ENCODE measurements at regions not wholly inside any gene's neighbourhood (a gene's known extent, or its start where the extent isn't known, plus 50 kb on each side); places are given as distances from the start of the nearest gene placed in this dataset.

GRCh38 chr13:105952973-105953290 is 582.5 kb downstream of the EFNB2 start:
- H3K4me1 ChIP-seq (ENCODE audit: insufficient read depth, low read length), result peaks cover 3% of the 10 kb centered on the region
- no peaks in the 10 kb centered on the region for H3K9me3 ChIP-seq (ENCODE audit: control insufficient read depth, insufficient read depth, low read length)
- H3K9ac ChIP-seq (ENCODE audit: low read depth, low read length), result no peak overlapping the region
- H3K36me3 ChIP-seq (ENCODE audit: insufficient read depth, low read length), result no peaks in the 10 kb centered on the region

- no peaks in the 10 kb centered on the region for H3K9me3 ChIP-seq (ENCODE audit: control insufficient read depth, insufficient read depth, low read length)
- no peak overlapping the region for H3K9ac ChIP-seq (ENCODE audit: low read depth, low read length)
- peaks cover 5% of the 10 kb centered on the region for H3K4me1 ChIP-seq (ENCODE audit: insufficient read depth, low read length)
- no peaks in the 10 kb centered on the region for H3K36me3 ChIP-seq (ENCODE audit: insufficient read depth, low read length)
These were observed 583.1 kb downstream of the EFNB2 start for GRCh38 chr13:105952233-105952972.

- peaks cover 5% of the 10 kb centered on the region for H3K4me1 ChIP-seq (ENCODE audit: insufficient read depth, low read length)
- peaks cover 4% of the 10 kb centered on the region; the same call in 1 of the 2 replicates for H3K9me3 ChIP-seq (ENCODE audit: control insufficient read depth, insufficient read depth, low read length)
- H3K36me3 ChIP-seq (ENCODE audit: insufficient read depth, low read length), result no peaks in the 10 kb centered on the region
- H3K9ac ChIP-seq (ENCODE audit: low read depth, low read length), result no peak overlapping the region
These were observed 587.3 kb downstream of the EFNB2 start for GRCh38 chr13:105948143-105948542.

GRCh38 chr13:105940882-105941281 is 594.6 kb downstream of the EFNB2 start:
- Histone ChIP-seq H3K36me3 (ENCODE audit: insufficient read depth, low read length) (no peaks in the 10 kb centered on the region), H3K9ac (ENCODE audit: low read depth, low read length) (no peak overlapping the region), H3K9me3 (ENCODE audit: control insufficient read depth, insufficient read depth, low read length) (peaks cover 4% of the 10 kb centered on the region; the same call in 1 of the 2 replicates), H3K4me1 (ENCODE audit: insufficient read depth, low read length) (no peaks in the 10 kb centered on the region)

- Histone ChIP-seq H3K4me1 (ENCODE audit: insufficient read depth, low read length) (no peaks in the 10 kb centered on the region), H3K36me3 (ENCODE audit: insufficient read depth, low read length) (no peaks in the 10 kb centered on the region), H3K9ac (ENCODE audit: low read depth, low read length) (no peak overlapping the region), H3K9me3 (ENCODE audit: control insufficient read depth, insufficient read depth, low read length) (no peaks in the 10 kb centered on the region)
These were observed 598.0 kb downstream of the EFNB2 start for GRCh38 chr13:105937451-105937850.

- Histone ChIP-seq H3K9ac (ENCODE audit: low read depth, low read length) (no peak overlapping the region), H3K9me3 (ENCODE audit: control insufficient read depth, insufficient read depth, low read length) (no peaks in the 10 kb centered on the region), H3K4me1 (ENCODE audit: insufficient read depth, low read length) (no peaks in the 10 kb centered on the region), H3K36me3 (ENCODE audit: insufficient read depth, low read length) (no peaks in the 10 kb centered on the region)
These were observed 598.6 kb downstream of the EFNB2 start for GRCh38 chr13:105936816-105937215.

GRCh38 chr13:105929505-105929904 is 606.0 kb downstream of the EFNB2 start:
- no peak overlapping the region for H3K9ac ChIP-seq (ENCODE audit: low read depth, low read length)
- H3K9me3 ChIP-seq (ENCODE audit: control insufficient read depth, insufficient read depth, low read length), result no peaks in the 10 kb centered on the region; the same call in 1 of the 2 replicates
- no peaks in the 10 kb centered on the region for H3K4me1 ChIP-seq (ENCODE audit: insufficient read depth, low read length)
- H3K36me3 ChIP-seq (ENCODE audit: insufficient read depth, low read length), result no peaks in the 10 kb centered on the region

- H3K36me3 ChIP-seq (ENCODE audit: insufficient read depth, low read length), result no peaks in the 10 kb centered on the region
- H3K4me1 ChIP-seq (ENCODE audit: insufficient read depth, low read length), result no peaks in the 10 kb centered on the region
- H3K9me3 ChIP-seq (ENCODE audit: control insufficient read depth, insufficient read depth, low read length), result no peaks in the 10 kb centered on the region; the same call in 1 of the 2 replicates
- no peak overlapping the region for H3K9ac ChIP-seq (ENCODE audit: low read depth, low read length)
These were observed 606.6 kb downstream of the EFNB2 start for GRCh38 chr13:105928901-105929300.

GRCh38 chr13:105928048-105928447 is 607.4 kb downstream of the EFNB2 start:
- no peak overlapping the region for H3K9ac ChIP-seq (ENCODE audit: low read depth, low read length)
- no peaks in the 10 kb centered on the region; the same call in 1 of the 2 replicates for H3K9me3 ChIP-seq (ENCODE audit: control insufficient read depth, insufficient read depth, low read length)
- H3K4me1 ChIP-seq (ENCODE audit: insufficient read depth, low read length), result no peaks in the 10 kb centered on the region
- no peaks in the 10 kb centered on the region for H3K36me3 ChIP-seq (ENCODE audit: insufficient read depth, low read length)

GRCh38 chr13:105925496-105925895 is 610.0 kb downstream of the EFNB2 start:
- no peaks in the 10 kb centered on the region for H3K36me3 ChIP-seq (ENCODE audit: insufficient read depth, low read length)
- no peak overlapping the region for H3K9ac ChIP-seq (ENCODE audit: low read depth, low read length)
- H3K4me1 ChIP-seq (ENCODE audit: insufficient read depth, low read length), result no peaks in the 10 kb centered on the region
- no peaks in the 10 kb centered on the region for H3K9me3 ChIP-seq (ENCODE audit: control insufficient read depth, insufficient read depth, low read length)

GRCh38 chr13:105921711-105922110 is 613.8 kb downstream of the EFNB2 start:
- Histone ChIP-seq H3K9ac (ENCODE audit: low read depth, low read length) (no peak overlapping the region), H3K9me3 (ENCODE audit: control insufficient read depth, insufficient read depth, low read length) (no peaks in the 10 kb centered on the region), H3K4me1 (ENCODE audit: insufficient read depth, low read length) (peaks cover 14% of the 10 kb centered on the region), H3K36me3 (ENCODE audit: insufficient read depth, low read length) (no peaks in the 10 kb centered on the region)

GRCh38 chr13:105920370-105920769 is 615.1 kb downstream of the EFNB2 start:
- Histone ChIP-seq H3K9ac (ENCODE audit: low read depth, low read length) (no peak overlapping the region), H3K4me1 (ENCODE audit: insufficient read depth, low read length) (peaks cover 14% of the 10 kb centered on the region), H3K36me3 (ENCODE audit: insufficient read depth, low read length) (no peaks in the 10 kb centered on the region)

GRCh38 chr13:105918842-105919741 is 616.4 kb downstream of the EFNB2 start:
- Histone ChIP-seq H3K9me3 (ENCODE audit: control insufficient read depth, insufficient read depth, low read length) (no peaks in the 10 kb centered on the region), H3K9ac (ENCODE audit: low read depth, low read length) (peak overlapping the region; percentile 23), H3K36me3 (ENCODE audit: insufficient read depth, low read length) (no peaks in the 10 kb centered on the region), H3K4me1 (ENCODE audit: insufficient read depth, low read length) (peaks cover 14% of the 10 kb centered on the region)

More at GRCh38 chr13:105920370-105920769, 615.1 kb downstream of the EFNB2 start:
- no peaks in the 10 kb centered on the region for H3K9me3 ChIP-seq (ENCODE audit: control insufficient read depth, insufficient read depth, low read length)

- Histone ChIP-seq H3K9ac (ENCODE audit: low read depth, low read length) (no peak overlapping the region), H3K36me3 (ENCODE audit: insufficient read depth, low read length) (no peaks in the 10 kb centered on the region), H3K9me3 (ENCODE audit: control insufficient read depth, insufficient read depth, low read length) (no peaks in the 10 kb centered on the region), H3K4me1 (ENCODE audit: insufficient read depth, low read length) (peaks cover 13% of the 10 kb centered on the region)
These were observed 620.2 kb downstream of the EFNB2 start for GRCh38 chr13:105915146-105915850.
